AG10803 (cell line): ENCODE measurements at regions not wholly inside any gene's neighbourhood (a gene's known extent, or its start where the extent isn't known, plus 50 kb on each side); places are given as distances from the start of the nearest gene placed in this dataset.

Experiments used
- DNase-seq: peaks from one replicate; pipeline ENCODE4 v3.0.0; 2010; ENCODE audit warnings: low read depth
- H3K4me3 ChIP-seq: 2 replicates; pipeline ENCODE4 v1.5.1; 2011; ENCODE audit warnings: mild to moderate bottlenecking, low read length, control low read depth
- TF ChIP-seq, protein P1 (sequence below): conservative IDR thresholded peaks from 2 replicates; pipeline ENCODE4 v1.5.1; 2011; ENCODE audit warnings: mild to moderate bottlenecking, low read length, control low read depth, inconsistent platforms

GRCh38 chr7:86252406-86252805 is 391.3 kb upstream of the GRM3 start:
- no peak overlapping the region for H3K4me3 ChIP-seq
- DNase-seq = no peak
- TF ChIP-seq, protein P1, sequence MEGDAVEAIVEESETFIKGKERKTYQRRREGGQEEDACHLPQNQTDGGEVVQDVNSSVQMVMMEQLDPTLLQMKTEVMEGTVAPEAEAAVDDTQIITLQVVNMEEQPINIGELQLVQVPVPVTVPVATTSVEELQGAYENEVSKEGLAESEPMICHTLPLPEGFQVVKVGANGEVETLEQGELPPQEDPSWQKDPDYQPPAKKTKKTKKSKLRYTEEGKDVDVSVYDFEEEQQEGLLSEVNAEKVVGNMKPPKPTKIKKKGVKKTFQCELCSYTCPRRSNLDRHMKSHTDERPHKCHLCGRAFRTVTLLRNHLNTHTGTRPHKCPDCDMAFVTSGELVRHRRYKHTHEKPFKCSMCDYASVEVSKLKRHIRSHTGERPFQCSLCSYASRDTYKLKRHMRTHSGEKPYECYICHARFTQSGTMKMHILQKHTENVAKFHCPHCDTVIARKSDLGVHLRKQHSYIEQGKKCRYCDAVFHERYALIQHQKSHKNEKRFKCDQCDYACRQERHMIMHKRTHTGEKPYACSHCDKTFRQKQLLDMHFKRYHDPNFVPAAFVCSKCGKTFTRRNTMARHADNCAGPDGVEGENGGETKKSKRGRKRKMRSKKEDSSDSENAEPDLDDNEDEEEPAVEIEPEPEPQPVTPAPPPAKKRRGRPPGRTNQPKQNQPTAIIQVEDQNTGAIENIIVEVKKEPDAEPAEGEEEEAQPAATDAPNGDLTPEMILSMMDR = no peak

GRCh38 chr7:86248977-86249376 is 394.7 kb upstream of the GRM3 start:
- TF ChIP-seq, protein P1 = no peak
- DNase-seq = no peak

DNA sequence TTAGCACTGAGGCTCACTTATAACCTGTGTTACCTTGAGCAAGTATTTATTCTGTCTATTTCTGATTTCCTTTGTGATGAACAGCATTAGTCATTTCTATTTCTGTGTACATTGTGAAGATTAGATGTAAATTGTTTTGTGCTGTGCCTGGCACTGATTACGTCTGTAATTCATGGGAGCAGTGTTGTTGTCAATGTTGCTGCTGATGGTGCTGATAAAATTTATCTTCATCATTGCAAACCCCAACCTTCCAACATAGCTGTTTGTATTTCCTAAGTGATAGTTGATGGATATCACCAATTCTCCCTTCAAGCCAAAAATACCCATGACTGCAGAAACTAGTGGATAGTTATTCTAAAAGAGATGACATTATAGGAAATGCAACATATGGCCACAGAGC is 400.5 kb upstream of the GRM3 start:
- H3K4me3 ChIP-seq = no peak overlapping the region
- no peak for DNase-seq
- TF ChIP-seq, protein P1 = no peak

More at GRCh38 chr7:86248977-86249376, 394.7 kb upstream of the GRM3 start:
- H3K4me3 ChIP-seq = no peak overlapping the region

- TF ChIP-seq, protein P1 = no peak
- no peak overlapping the region for H3K4me3 ChIP-seq
- DNase-seq = no peak
Observed at GRCh38 chr7:86226191-86226590, 417.5 kb upstream of the GRM3 start.

DNA sequence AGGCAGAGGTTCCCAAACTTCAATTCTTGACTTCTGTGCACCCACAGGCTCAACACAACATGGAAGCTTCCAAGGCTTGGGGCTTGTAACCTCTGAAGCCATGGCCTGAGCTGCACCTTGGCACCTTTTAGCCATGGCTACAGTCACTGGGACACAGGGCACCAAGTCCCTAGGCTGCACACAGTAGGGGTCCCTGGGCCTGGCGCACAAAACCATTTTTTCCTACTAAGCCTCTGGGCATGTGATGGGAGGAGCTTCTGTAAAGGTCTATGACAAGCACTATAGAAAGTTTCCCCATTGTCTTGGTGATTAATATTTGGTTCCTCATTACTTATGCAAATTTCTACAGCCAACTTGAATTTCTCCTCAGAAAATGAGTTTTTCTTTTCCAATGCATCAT is 420.9 kb upstream of the GRM3 start:
- DNase-seq = no peak
- H3K4me3 ChIP-seq = no peak overlapping the region
- TF ChIP-seq, protein P1 = no peak

- TF ChIP-seq, protein P1 = no peak
- H3K4me3 ChIP-seq = no peak overlapping the region
- DNase-seq = no peak
Observed at GRCh38 chr7:86214734-86215133, 429.0 kb upstream of the GRM3 start.

DNA sequence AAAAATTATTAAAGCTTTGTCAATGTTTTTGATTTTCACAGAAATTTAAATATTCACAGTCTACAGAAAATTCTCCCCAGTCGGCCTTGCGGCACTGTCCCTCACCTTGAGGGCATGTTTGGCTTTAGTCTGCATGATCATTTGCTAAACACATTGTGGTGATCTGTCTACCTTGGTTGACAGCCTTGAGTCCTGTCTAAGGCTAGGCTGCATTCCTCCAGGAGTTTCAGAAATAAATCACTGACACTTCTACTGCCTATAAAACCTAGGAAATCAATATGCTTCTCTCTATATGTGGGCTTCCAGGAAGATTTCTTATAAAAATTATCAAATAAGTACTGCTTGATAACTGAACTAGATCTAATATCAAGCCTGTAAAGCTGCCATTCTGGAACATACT is 430.7 kb upstream of the GRM3 start:
- TF ChIP-seq, protein P1 = no peak
- no peak for DNase-seq
- H3K4me3 ChIP-seq = no peak overlapping the region
